GM18870 (cell line): ENCODE measurements at regions not wholly inside any gene's neighbourhood (a gene's known extent, or its start where the extent isn't known, plus 50 kb on each side); places are given as distances from the start of the nearest gene placed in this dataset.

Source experiments
- ATAC-seq: cut with Tn5 transposase; IDR thresholded peaks from one replicate; pipeline ENCODE4 v1.9.1; 2021; ENCODE audit warnings: moderate library complexity; ENCODE audit not compliant: unreplicated experiment

GRCh38 chr19:28981994-28982393 lies 231.0 kb downstream of the UQCRFS1 start:
- ATAC-seq, result no peak

DNA sequence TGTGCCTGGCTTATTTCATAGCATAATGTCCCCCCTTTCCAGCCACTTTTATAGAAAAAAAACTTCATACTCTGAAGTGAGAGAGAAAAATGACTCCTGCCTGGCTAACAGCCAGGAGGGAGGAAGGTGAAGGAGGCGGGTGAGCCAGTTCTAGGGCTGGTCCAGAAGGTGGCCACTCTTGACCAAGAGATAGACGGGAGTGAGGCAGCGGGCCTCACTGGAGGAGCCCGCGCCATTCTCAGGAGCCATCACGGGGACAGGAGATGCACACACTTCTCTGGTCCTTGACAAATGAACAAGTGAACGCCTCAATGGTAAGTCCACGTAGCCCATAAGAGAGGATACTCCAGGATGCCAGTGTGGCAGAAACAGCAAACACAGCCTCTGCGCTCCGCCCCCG lies 231.4 kb downstream of the UQCRFS1 start:
- no peak for ATAC-seq

DNA sequence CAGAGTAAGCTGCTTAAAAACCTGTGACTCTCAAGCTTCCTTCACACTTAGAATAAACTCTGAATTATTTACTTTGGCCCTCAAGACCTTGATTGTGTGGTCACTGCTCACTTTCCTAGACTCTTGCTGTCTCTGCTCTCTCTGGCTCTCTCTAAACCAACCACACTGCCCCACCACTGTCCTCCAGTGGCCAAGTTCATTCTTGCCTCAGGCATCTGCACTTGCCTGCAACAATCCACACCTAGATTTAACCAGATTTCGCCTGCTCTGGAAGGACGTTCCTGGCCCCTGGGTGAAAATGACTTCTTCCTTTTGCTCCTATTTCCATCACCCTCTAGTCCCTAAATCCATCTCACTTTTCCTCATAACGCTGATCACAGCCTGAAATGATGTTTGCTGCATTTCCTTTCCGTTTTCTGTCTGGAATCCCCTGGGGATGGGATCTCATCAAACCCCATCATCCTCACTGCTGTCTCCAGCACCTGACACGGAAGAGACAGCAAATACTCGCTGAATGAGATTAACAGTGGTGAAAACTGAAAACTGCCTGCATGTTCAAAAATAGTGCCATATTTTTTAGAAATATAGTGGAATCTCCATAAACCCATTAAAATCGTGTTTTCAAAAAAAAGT lies 232.6 kb downstream of the UQCRFS1 start:
- no peak for ATAC-seq

DNA sequence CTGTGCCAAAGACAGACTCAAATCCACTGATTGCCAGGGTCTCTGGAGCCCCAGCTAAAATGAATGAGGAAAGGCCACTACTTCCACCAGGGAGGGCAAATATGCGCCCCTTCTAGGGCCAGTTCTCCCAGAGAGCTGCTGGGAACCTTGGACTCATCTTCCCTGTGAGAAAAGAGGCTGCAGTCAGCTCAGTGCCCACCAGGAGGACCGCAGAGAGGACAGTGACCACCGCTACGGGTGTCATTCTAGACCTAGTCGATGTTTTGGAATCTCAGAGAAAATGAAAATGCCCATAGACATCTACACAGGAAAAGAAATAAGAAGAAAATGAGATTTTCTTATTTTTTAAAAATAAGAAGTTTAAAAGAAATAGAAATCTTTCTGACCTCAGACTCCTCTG lies 235.1 kb downstream of the UQCRFS1 start:
- no peak for ATAC-seq

GRCh38 chr19:28972058-28972852 lies 240.7 kb downstream of the UQCRFS1 start:
- ATAC-seq, result no peak

- ATAC-seq, result no peak
Measured at GRCh38 chr19:28971513-28971912, 241.4 kb downstream of the UQCRFS1 start.

DNA sequence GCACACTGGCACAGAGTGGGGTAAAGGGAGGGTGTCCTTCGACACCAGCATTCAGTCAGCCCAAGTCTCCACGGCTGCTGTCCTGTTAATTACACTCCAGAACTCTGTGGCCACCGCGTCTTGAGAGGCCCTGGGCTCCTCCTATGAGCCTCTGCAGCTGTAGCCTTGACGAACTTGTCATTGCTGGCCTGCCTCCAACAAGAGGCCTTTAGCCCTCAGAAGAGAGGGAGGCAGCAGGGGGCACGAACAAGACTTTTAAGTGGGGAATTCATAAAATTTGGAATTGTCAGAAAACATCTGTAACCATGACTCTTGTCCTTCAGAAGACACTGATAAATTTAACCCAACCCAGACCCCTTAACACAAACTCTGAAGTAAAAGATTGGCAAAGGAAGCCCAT lies 241.9 kb downstream of the UQCRFS1 start:
- no peak for ATAC-seq

GRCh38 chr19:28968721-28969120 lies 244.2 kb downstream of the UQCRFS1 start:
- no peak for ATAC-seq

DNA sequence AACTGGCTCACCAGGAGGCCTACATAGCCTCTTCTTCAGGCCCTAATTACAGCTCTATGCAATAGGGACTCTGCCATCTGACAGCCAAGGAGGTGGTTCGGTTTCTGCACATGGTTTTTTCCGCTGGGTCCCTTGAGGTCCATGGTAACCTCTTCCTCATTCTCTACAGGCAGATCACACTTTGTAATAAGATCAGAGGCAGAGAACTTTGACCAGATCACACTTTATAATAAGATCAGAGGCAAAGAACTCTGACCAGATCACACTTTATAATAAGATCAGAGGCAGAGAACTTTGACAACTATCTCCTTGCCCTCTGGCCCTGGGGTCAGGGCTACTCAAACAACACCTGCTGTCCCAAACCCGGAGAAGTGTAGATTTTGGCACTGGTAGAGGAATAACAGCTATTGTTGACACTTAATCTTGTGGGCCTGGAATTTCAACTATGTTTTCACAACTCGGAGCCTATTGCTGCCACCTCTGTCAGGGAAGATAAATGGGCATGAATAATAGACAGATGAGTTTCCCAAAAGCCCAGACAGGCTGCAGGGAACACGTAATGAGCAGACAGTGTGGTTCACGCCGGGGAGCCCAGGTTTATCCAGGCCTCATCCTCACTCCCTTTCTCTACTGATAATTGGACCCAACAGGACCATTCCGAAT lies 246.1 kb downstream of the UQCRFS1 start:
- no peak for ATAC-seq

DNA sequence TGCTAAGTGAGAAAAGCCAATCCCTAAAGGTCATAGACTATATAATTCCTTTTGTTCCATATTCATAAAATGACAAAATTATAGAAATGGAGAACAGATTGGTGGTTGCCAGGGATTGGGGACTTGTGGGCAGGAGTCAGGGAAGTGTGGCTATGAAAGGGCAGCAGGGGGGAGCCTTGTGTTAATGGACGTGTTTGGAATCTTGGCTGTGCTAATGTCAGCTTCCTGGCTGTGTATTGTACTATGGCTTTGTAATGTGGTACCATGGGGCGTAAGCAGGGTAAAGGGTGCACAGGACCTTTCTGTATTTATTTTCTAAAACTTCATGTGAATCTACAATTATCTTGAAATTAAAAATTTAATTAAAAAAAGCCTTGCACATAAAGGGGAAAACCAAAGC lies 248.5 kb downstream of the UQCRFS1 start:
- no peak for ATAC-seq

DNA sequence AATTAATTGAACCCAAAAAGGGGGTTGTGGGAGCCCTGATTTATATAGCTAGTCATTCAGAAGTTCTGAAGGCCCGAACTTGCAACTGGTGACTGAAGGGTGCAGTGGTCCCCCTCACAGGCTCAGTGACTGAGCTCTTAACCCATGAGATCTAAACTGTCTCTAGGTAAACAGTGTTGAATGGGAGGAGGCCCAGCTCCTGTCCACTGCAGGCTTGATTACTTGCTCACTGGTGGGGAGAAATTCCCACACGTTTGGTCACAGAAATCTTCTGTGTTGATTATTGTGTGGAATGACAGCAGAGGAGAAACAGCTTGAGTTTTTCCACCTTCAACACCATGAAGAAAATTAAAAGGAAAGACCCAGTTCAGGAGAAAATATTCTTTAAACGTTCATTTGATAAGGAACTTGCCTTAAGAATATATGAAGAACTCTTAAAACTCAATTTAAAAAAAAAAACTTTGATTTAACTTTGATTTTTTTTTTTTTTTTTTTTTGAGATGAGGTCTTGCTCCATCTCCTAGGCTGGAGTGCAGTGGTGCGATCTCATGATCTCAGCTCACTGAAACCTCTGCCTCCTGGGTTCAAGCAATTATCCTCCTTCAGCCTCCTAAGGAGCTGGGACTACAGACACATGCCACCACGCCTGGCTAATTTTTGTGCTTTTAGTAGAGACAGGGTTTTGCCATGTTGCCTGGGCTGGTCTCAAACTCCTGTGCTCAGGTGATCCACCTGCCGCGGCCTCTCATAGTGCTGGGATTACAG lies 249.3 kb downstream of the UQCRFS1 start:
- no peak for ATAC-seq

GRCh38 chr19:28961772-28962500 lies 251.0 kb downstream of the UQCRFS1 start:
- ATAC-seq, result no peak

GRCh38 chr19:28960986-28961705 lies 251.8 kb downstream of the UQCRFS1 start:
- no peak for ATAC-seq

- ATAC-seq, result no peak
Measured at GRCh38 chr19:28960586-28960985, 252.4 kb downstream of the UQCRFS1 start.

- ATAC-seq, result no peak
Measured at GRCh38 chr19:28956961-28957360, 256.0 kb downstream of the UQCRFS1 start.

DNA sequence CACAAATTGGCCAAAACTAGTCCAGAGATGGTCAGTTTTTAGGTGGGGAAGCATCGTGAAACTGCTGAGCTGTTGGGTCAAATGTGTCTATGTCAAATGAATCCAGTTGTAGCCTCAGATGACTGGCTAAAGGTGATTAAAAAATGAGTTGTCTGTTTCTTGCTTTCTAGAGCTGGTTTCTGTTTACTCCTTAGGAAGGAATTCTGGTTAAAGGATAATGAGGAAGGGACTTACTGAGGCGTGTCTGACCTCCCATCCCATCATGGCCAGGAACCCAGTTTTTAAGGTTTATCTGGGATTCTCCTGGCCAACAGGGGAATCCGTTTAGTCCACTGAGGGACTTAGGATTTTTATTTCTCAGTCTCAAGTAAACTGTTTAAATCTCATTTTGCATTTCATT lies 256.5 kb downstream of the UQCRFS1 start:
- no peak for ATAC-seq

- no peak for ATAC-seq
Measured at GRCh38 chr19:28949535-28949934, 263.4 kb downstream of the UQCRFS1 start.

- no peak for ATAC-seq
Measured at GRCh38 chr19:28949027-28949426, 263.9 kb downstream of the UQCRFS1 start.

GRCh38 chr19:28948566-28948965 lies 264.4 kb downstream of the UQCRFS1 start:
- no peak for ATAC-seq

- ATAC-seq, result no peak
Measured at GRCh38 chr19:28948026-28948425, 264.9 kb downstream of the UQCRFS1 start.
